B cell (primary cell): ENCODE measurements at regions not wholly inside any gene's neighbourhood (a gene's known extent, or its start where the extent isn't known, plus 50 kb on each side); places are given as distances from the start of the nearest gene placed in this dataset.
"Not testable (repeated sequence)": the region's sequence is repeated elsewhere in the genome, so short reads cannot be mapped to it uniquely, and the experiment has no call there.

Source experiments
- ATAC-seq: fragments of 200-7000 bp; cut with Tn5 transposase; one replicate; pipeline ENCODE4 v1.10.0; 2021; ENCODE audit warnings: low read depth, mild to moderate bottlenecking, moderate number of reproducible peaks, moderate library complexity
- CTCF ChIA-PET: fragments of 350-600 bp; sonication (Branson Sonifier 250); formaldehyde crosslinking; loops from one replicate; lab custom pipeline; 2021; ENCODE audit warnings: antibody characterized with exemption, inconsistent platforms; lab: Charles Lee
- POLR2A ChIA-PET: fragments of 350-600 bp; sonication (Branson Sonifier 250); formaldehyde crosslinking; loops from one replicate; lab custom pipeline; 2021; ENCODE audit warnings: antibody characterized with exemption; lab: Charles Lee
- DNase-seq: peaks from one replicate; pipeline ENCODE4 v3.0.0; 2013
- H2AFZ ChIP-seq: 2 replicates; pipeline ENCODE4 v1.6.1; 2012; ENCODE audit warnings: mild to moderate bottlenecking, low read depth, low read length; ENCODE audit not compliant: insufficient read depth, poor library complexity, severe bottlenecking
- H3K27ac ChIP-seq, 2 donors: 1 replicate in 1 of 2; 2 replicates in 1 of 2; pipeline ENCODE4 v1.5.1; 2012 to 2013; ENCODE audit warnings: low read length in 2 of 2, mild to moderate bottlenecking in 2 of 2, moderate library complexity in 1 of 2
- H3K27me3 ChIP-seq, 4 experiments: fragments of 200-600 bp in 1 of 4; sonication (generic) in 1 of 4; replicated peaks in 1 of 4; 1 replicate in 2 of 4; 2 replicates in 2 of 4; pipeline versions ENCODE4 v1.6.1 to v1.7.0; 2013 to 2016; ENCODE audit warnings: low read length in 3 of 4, mild to moderate bottlenecking in 2 of 4, mixed read lengths in 1 of 4, moderate library complexity in 1 of 4; ENCODE audit not compliant: insufficient read depth in 4 of 4, control insufficient read depth in 3 of 4; ENCODE audit errors: control extremely low read depth in 1 of 4
- H3K36me3 ChIP-seq, 2 experiments: replicated peaks in 1 of 2; 1 replicate in 1 of 2; 2 replicates in 1 of 2; pipeline versions ENCODE4 v1.6.1 to v1.7.1; 2013; ENCODE audit warnings: low read length in 1 of 2; ENCODE audit not compliant: insufficient read depth in 2 of 2, control insufficient read depth in 1 of 2; ENCODE audit errors: control extremely low read depth in 1 of 2, extremely low read depth in 1 of 2
- H3K4me1 ChIP-seq, 2 donors: fragments of 200-600 bp in 1 of 2; sonication (generic) in 1 of 2; 1 replicate in 1 of 2; 2 replicates in 1 of 2; pipeline versions ENCODE4 v1.5.1 to v1.6.1; 2013 to 2017; ENCODE audit warnings: low read length in 2 of 2; ENCODE audit not compliant: control insufficient read depth in 2 of 2, insufficient read depth in 2 of 2
- H3K4me2 ChIP-seq: replicated peaks from 2 replicates; pipeline ENCODE3; 2012; ENCODE audit warnings: mild to moderate bottlenecking, low read depth, low read length; ENCODE audit not compliant: poor library complexity, severe bottlenecking
- H3K4me3 ChIP-seq, 5 experiments: fragments of 200-600 bp in 1 of 5; sonication (generic) in 1 of 5; 1 replicate in 3 of 5; 2 replicates in 2 of 5; pipeline versions ENCODE4 v1.5.1 to v1.7.0; 2011 to 2016; ENCODE audit warnings: low read length in 4 of 5, mild to moderate bottlenecking in 4 of 5, low read depth in 2 of 5, control low read depth in 1 of 5, moderate library complexity in 1 of 5; ENCODE audit not compliant: insufficient read depth in 1 of 5; ENCODE audit errors: control extremely low read depth in 1 of 5, extremely low read depth in 1 of 5
- H3K79me2 ChIP-seq: fragments of 200-600 bp; sonication (generic); one replicate; pipeline ENCODE4 v1.6.0; 2016; ENCODE audit warnings: low read length; ENCODE audit not compliant: control insufficient read depth, insufficient read depth
- H3K9ac ChIP-seq: fragments of 200-600 bp; sonication (generic); 2 replicates; pipeline ENCODE4 v1.6.1; 2017; ENCODE audit warnings: mild to moderate bottlenecking, low read length, moderate library complexity
- H3K9me3 ChIP-seq, 3 donors: one replicate each; pipeline versions ENCODE4 v1.6.1 to v1.7.1; 2013; ENCODE audit warnings: low read length in 2 of 3; ENCODE audit not compliant: control insufficient read depth in 2 of 3, insufficient read depth in 1 of 3; ENCODE audit errors: control extremely low read depth in 1 of 3
- H4K20me1 ChIP-seq: 2 replicates; pipeline ENCODE4 v1.6.0; 2012; ENCODE audit warnings: mild to moderate bottlenecking, low read length; ENCODE audit not compliant: insufficient read depth, control insufficient read depth, poor library complexity, severe bottlenecking
- H3K27ac Mint-ChIP-seq: one replicate; pipeline ENCODE4 v1.8.0; 2021; ENCODE audit warnings: mixed read lengths
- H3K27me3 Mint-ChIP-seq: one replicate; pipeline ENCODE4 v1.8.0; 2021; ENCODE audit warnings: mixed read lengths
- H3K4me1 Mint-ChIP-seq: one replicate; pipeline ENCODE4 v1.8.0; 2021; ENCODE audit warnings: mixed read lengths
- H3K4me3 Mint-ChIP-seq: one replicate; pipeline ENCODE4 v1.8.0; 2021; ENCODE audit warnings: mixed read lengths
- H3K9me3 Mint-ChIP-seq: one replicate; pipeline ENCODE4 v1.8.0; 2022; ENCODE audit warnings: mixed read lengths; ENCODE audit not compliant: insufficient read depth
- CTCF ChIP-seq: fragments of 200-600 bp; IDR thresholded peaks from one replicate; pipeline ENCODE4 v1.8.0; 2022; ENCODE audit warnings: antibody characterized with exemption, mild to moderate bottlenecking
- WGBS: methylation state at CpG from one replicate; pipeline ENCODE4 v1.1.5; 2013; ENCODE audit warnings: missing lambda C conversion rate; ENCODE audit not compliant: insufficient coverage; 5-methylcytosine and 5-hydroxymethylcytosine counted together
- intact Hi-C: fragments of 100-400 bp; cut with micrococcal nuclease; formaldehyde crosslinking; loops from one replicate; pipeline ENCODE4 v1.10.0; 2022

DNA sequence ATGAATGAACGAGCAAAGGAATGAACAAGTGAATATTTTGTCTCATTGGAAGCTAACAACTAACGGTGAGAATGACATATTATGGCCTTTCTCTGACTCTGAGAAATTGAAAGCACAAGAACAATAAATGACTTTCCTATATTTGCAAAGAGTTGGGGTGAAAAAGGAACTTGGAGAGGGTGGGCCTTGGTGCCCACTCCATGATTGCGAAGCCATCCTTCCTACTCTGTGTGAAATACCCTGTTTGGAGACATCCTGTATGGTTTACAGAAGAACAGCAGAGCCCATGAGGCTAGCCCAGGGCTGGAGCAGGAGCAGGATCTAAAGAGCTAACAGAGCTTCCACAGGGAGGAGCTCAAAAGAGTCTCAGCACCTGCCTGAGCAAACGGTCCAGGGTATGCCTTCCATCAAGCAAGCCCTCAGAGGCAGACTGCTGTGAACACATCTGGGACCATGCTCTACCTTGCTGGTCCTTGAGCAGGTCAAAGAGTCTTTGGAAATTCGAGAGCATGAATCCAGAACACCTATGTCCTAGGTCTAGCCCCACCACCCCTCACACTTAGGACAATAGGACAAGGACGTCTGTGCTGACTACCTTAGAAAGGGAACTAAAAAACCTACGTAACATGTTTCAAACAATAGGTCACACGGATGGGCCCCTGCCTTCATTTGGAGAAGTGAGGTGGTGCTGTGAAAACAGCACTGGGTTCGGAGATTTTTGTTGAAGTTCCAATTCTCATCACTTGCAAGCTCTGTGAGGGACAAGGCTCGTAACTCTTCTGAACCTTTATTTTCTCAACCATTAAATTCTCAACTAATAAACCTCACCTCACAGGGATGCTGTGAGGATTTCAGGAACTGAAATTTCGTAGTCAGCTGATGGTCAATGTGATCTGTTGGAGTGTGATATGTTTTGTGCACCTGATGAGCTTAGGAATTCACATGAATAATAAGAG is 377.4 kb downstream of the RRAGC start:
- Histone ChIP-seq H3K9me3 (peaks cover 5 to 15% (median 11%) of the 10 kb centered on the region in 3 donors), H3K36me3 (no peaks in the 10 kb centered on the region), H3K4me3 (no peak overlapping the region), H2AFZ (no peak overlapping the region), H4K20me1 (no peaks in the 10 kb centered on the region), H3K4me2 (no peak overlapping the region), H3K4me1 (peaks cover 23 to 32% of the 10 kb centered on the region in 2 donors), H3K79me2 (peaks cover 1% of the 10 kb centered on the region), H3K9ac (no peak overlapping the region), H3K27ac (peak overlapping the region; percentile 62 to 71), H3K27me3 (no peaks in the 10 kb centered on the region)
- intact Hi-C loops = no loop called here
- Mint-ChIP-seq H3K9me3 (peaks cover 11% of the 10 kb centered on the region), H3K27ac (peak overlapping the region; percentile 86), H3K27me3 (peaks cover 2% of the 10 kb centered on the region), H3K4me1 (peaks cover 60% of the 10 kb centered on the region), H3K4me3 (peak overlapping the region; percentile 2)
- TF ChIP-seq CTCF = no peak
- DNase-seq = peak; percentile 75
- POLR2A ChIA-PET = interaction anchor here (0.5 to 1.4 kb wide), 2 partner anchors 8 to 621 kb away, joined by 3 to 4 read pairs; no protein-coding TSS in a partner anchor
- peak; percentile 76 for ATAC-seq
- WGBS = 45% methylated on average over 3 of the region's 11 CpGs
- CTCF ChIA-PET = interaction anchor here (0.6 to 1.3 kb wide), 3 partner anchors 12 to 78 kb away, joined by 3 to 4 read pairs (median 3); no protein-coding TSS in a partner anchor

- H3K9me3 ChIP-seq = peaks cover 5 to 15% (median 11%) of the 10 kb centered on the region in 3 donors
- Mint-ChIP-seq H3K27ac (peak overlapping the region; percentile 70), H3K9me3 (peaks cover 11% of the 10 kb centered on the region), H3K4me1 (peaks cover 70% of the 10 kb centered on the region)
- H3K27me3 ChIP-seq, POLR2A ChIA-PET, H2AFZ ChIP-seq, H3K27me3 Mint-ChIP-seq, H3K79me2 ChIP-seq, H3K4me3 Mint-ChIP-seq, H3K36me3 ChIP-seq, ATAC-seq, CTCF ChIA-PET, DNase-seq, H3K4me2 ChIP-seq, H3K9ac ChIP-seq, H3K4me3 ChIP-seq, H4K20me1 ChIP-seq: not testable (repeated sequence)
- intact Hi-C loops = loop anchor here (5.0 to 10.0 kb wide), 5 partner anchors 48 to 1005 kb away; partner anchors contain the start of genes RRAGC, SF3A3 and ZC3H12A
- H3K27ac ChIP-seq = peak overlapping the region; percentile 27 to 90
- H3K4me1 ChIP-seq = peaks cover 27 to 52% of the 10 kb centered on the region in 2 donors
- WGBS = 88% methylated on average over 1 of the region's 2 CpGs
Observed at GRCh38 chr1:38479662-38480061, 379.9 kb downstream of the RRAGC start.
